ENCODE measurements at regions not wholly inside any gene's neighbourhood (a gene's known extent, or its start where the extent isn't known, plus 50 kb on each side); places are given as distances from the start of the nearest gene placed in this dataset.

DNA sequence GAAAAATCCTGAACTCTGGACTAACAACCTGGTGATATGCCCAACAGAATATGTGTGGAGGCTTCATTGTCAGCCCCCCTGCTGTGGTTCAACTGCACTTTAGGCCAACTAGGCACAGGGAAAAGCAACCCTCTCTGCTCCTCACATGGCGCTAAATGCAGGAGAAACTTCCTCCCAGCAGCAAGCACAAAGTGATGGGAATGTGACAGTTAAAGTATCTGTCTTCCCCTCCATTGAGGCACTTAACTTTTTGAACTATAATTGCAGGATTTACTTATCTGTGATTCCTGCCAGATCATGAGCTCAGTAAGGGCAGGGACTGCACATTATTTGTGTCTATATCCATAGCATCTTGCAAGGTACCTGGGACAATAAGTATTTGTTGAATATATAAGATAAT lies 981.2 kb upstream of the KLHL29 start:
- TF ChIP-seq, protein P1, sequence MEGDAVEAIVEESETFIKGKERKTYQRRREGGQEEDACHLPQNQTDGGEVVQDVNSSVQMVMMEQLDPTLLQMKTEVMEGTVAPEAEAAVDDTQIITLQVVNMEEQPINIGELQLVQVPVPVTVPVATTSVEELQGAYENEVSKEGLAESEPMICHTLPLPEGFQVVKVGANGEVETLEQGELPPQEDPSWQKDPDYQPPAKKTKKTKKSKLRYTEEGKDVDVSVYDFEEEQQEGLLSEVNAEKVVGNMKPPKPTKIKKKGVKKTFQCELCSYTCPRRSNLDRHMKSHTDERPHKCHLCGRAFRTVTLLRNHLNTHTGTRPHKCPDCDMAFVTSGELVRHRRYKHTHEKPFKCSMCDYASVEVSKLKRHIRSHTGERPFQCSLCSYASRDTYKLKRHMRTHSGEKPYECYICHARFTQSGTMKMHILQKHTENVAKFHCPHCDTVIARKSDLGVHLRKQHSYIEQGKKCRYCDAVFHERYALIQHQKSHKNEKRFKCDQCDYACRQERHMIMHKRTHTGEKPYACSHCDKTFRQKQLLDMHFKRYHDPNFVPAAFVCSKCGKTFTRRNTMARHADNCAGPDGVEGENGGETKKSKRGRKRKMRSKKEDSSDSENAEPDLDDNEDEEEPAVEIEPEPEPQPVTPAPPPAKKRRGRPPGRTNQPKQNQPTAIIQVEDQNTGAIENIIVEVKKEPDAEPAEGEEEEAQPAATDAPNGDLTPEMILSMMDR (IDR thresholded peaks at IDR 0.05) = no peak
- no peak for TF ChIP-seq POLR2A (IDR thresholded peaks at IDR 0.05)

Measured in testis (tissue), 2 donors.